ENCODE measurements at regions not wholly inside any gene's neighbourhood (a gene's known extent, or its start where the extent isn't known, plus 50 kb on each side); places are given as distances from the start of the nearest gene placed in this dataset.
A peak's percentile ranks its signal among the peaks of the same experiment; 100 is the strongest.
"Not testable (repeated sequence)": the region's sequence is repeated elsewhere in the genome, so short reads cannot be mapped to it uniquely, and the experiment has no call there.

GRCh38 chr3:110001905-110002304 is 664.6 kb upstream of the DPPA4 start:
- DNase-seq (ENCODE audit: low read depth), result not testable (repeated sequence)

GRCh38 chr3:110006913-110007312 is 669.6 kb upstream of the DPPA4 start:
- DNase-seq (ENCODE audit: low read depth), result no peak

GRCh38 chr3:110015231-110015963 is 678.1 kb upstream of the DPPA4 start:
- no peak for DNase-seq (ENCODE audit: low read depth)

- DNase-seq (ENCODE audit: low read depth), result peak; percentile 4
These were observed 679.0 kb upstream of the DPPA4 start for GRCh38 chr3:110016235-110016815.

- no peak for DNase-seq (ENCODE audit: low read depth)
These were observed 680.0 kb upstream of the DPPA4 start for GRCh38 chr3:110017304-110017703.

GRCh38 chr3:110021659-110022058 is 684.3 kb upstream of the DPPA4 start:
- DNase-seq (ENCODE audit: low read depth), result no peak

- DNase-seq (ENCODE audit: low read depth), result not testable (repeated sequence)
These were observed 685.7 kb upstream of the DPPA4 start for GRCh38 chr3:110023022-110023421.

GRCh38 chr3:110026421-110026820 is 689.1 kb upstream of the DPPA4 start:
- DNase-seq (ENCODE audit: low read depth), result peak; percentile 15

GRCh38 chr3:110027446-110028080 is 690.2 kb upstream of the DPPA4 start:
- peak; percentile 83 for DNase-seq (ENCODE audit: low read depth)

GRCh38 chr3:110031975-110032374 is 694.6 kb upstream of the DPPA4 start:
- no peak for DNase-seq (ENCODE audit: low read depth)

- no peak for DNase-seq (ENCODE audit: low read depth)
These were observed 722.1 kb upstream of the DPPA4 start for GRCh38 chr3:110059431-110059830.

- no peak for DNase-seq (ENCODE audit: low read depth)
These were observed 725.4 kb upstream of the DPPA4 start for GRCh38 chr3:110062716-110063115.

GRCh38 chr3:110063178-110063577 is 725.8 kb upstream of the DPPA4 start:
- no peak for DNase-seq (ENCODE audit: low read depth)

- DNase-seq (ENCODE audit: low read depth), result no peak
These were observed 728.9 kb upstream of the DPPA4 start for GRCh38 chr3:110066206-110066605.

- DNase-seq (ENCODE audit: low read depth), result no peak
These were observed 730.2 kb upstream of the DPPA4 start for GRCh38 chr3:110067527-110067926.

GRCh38 chr3:110069761-110070160 is 732.4 kb upstream of the DPPA4 start:
- DNase-seq (ENCODE audit: low read depth), result peak; percentile 5

- DNase-seq (ENCODE audit: low read depth), result peak; percentile 46
These were observed 733.0 kb upstream of the DPPA4 start for GRCh38 chr3:110070161-110070916.

GRCh38 chr3:110074095-110074494 is 736.7 kb upstream of the DPPA4 start:
- DNase-seq (ENCODE audit: low read depth), result no peak

- DNase-seq (ENCODE audit: low read depth), result no peak
These were observed 739.7 kb upstream of the DPPA4 start for GRCh38 chr3:110077093-110077492.

GRCh38 chr3:110093411-110093810 is 756.1 kb upstream of the DPPA4 start:
- DNase-seq (ENCODE audit: low read depth), result no peak

- DNase-seq (ENCODE audit: low read depth), result no peak
These were observed 756.6 kb upstream of the DPPA4 start for GRCh38 chr3:110093812-110094401.

- DNase-seq (ENCODE audit: low read depth), result peak; percentile 3
These were observed 762.4 kb upstream of the DPPA4 start for GRCh38 chr3:110099711-110100110.

Data from M059J (cell line).